GM18870 (cell line): ENCODE measurements at regions not wholly inside any gene's neighbourhood (a gene's known extent, or its start where the extent isn't known, plus 50 kb on each side); places are given as distances from the start of the nearest gene placed in this dataset.

Experiments used
- ATAC-seq: cut with Tn5 transposase; IDR thresholded peaks from one replicate; pipeline ENCODE4 v1.9.1; 2021; ENCODE audit warnings: moderate library complexity; ENCODE audit not compliant: unreplicated experiment

DNA sequence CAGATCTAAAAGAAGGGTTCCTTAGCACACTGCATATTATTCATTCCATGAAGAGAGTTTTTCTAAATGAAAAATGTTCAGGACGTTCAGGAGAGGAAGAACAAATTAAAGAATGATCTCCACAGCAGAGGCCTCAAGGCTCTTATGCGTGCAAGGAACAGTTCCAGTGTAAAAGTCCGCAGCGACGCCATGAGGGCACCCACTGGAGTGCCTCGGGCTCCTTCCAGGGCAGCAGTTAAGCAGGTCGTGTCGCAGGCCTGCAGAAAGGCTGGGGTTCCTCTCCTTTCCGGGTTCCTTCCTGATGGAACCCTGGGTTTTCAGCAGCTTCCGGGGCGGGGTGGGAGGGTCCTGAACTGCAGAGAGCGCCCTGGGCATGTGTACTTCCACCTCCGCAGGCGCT lies 87.1 kb upstream of the SELENOP start:
- ATAC-seq = no peak

DNA sequence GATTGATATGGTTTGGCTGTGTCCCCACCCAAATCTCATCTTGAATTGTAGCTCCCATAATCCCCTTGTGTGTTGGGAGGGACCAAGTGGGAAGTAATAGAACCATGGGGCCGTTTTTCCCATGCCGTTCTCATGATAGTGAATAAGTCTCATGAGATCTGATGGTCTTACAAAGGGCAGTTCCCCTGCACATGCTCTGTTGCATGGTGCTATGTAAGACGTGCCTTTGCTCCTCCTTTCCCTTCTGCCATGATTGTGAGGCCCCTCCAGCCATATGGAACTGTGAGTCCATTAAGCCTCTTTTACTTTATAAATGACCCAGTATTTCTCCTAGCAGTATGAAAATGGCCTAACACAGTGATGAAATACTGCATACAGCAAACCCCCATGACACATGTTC lies 84.8 kb upstream of the SELENOP start:
- no peak for ATAC-seq

DNA sequence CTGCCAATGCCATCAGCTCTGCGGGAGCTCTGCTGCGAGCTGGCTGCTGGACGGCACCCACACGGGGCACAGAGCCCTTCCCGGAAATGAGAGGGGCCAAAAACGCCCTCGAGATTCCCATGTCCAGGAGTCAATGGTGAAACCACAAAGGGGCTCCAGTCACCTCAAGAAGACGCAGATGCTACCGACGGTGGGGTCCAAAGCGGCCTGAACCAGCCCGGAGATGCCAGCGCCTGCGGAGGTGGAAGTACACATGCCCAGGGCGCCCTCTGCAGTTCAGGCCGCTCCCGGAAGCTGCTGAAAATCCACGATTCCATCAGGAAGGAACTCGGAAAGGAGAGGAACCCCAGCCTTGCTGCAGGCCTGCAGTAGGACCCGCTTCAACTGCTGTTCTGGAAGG lies 82.4 kb upstream of the SELENOP start:
- no peak for ATAC-seq

DNA sequence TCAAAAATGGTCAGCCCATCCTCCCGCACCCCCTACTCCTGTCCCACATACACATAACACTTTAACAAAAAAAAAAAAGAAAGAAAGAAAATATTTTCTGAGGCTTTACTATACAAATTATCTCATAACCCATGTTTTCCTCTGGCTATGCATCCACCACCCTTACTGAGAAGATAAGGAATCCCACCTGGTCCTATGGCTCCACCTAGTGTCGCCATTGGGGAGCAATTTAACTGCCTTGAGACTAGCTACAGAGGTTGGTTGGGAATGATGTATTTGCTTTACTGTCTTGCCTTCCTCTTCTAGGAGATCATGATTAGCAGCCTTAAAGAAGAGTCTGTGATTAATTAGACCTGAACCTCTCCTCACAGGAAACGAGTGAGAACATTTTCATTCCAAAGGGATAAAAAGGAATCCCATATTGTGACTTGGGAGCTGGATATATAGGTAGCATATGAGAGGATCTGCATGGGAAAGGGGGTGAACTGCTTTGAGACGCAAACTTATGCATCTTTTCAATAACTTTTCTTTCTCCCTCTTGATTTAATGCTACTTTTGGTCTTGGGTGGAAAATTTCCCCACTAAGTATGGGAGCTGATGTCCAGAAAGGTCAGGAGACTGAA lies 77.7 kb upstream of the SELENOP start:
- peak; percentile 91 for ATAC-seq

- ATAC-seq = no peak
Observed at GRCh38 chr5:42888771-42889170, 77.1 kb upstream of the SELENOP start.

DNA sequence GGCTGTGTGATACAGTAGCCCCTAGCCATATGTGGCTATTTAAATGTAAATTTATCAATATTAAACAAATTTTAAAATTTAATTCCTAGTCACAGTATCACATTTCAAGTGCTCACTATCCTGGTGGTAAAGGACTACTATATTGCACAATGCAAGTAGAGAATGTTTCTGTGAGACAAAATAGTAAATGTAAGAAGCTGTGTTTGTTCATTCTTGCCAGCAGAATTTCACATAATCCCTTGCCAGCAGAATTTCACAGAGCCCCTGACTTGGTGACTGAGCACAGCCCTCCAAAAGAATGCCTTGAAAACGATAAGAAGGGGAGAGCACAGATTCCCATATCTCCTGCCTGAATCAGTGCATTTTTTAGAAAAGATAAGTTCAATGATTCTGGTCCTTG lies 75.9 kb upstream of the SELENOP start:
- ATAC-seq = no peak

- ATAC-seq = no peak
Observed at GRCh38 chr5:42887097-42887496, 75.4 kb upstream of the SELENOP start.

DNA sequence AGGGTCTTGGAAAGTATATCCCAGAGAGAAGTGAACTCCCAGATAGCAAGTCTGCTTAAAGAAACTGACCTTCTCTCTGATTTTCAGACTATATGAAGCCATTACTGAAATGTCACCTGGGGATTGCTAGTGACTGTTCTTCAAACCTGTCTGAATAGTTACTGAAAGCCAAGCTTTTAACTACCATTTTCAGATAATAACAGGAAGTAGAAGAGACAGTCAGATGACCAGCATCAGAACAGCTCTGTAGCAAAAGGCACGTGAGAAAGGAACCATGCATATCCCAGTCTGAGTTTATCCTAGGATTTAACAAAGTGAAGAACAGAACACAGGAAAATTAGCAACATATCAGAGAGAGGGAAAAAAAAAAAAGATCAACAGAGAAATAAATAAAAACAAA lies 74.9 kb upstream of the SELENOP start:
- ATAC-seq = no peak

- ATAC-seq = no peak
Observed at GRCh38 chr5:42884326-42884725, 72.6 kb upstream of the SELENOP start.

DNA sequence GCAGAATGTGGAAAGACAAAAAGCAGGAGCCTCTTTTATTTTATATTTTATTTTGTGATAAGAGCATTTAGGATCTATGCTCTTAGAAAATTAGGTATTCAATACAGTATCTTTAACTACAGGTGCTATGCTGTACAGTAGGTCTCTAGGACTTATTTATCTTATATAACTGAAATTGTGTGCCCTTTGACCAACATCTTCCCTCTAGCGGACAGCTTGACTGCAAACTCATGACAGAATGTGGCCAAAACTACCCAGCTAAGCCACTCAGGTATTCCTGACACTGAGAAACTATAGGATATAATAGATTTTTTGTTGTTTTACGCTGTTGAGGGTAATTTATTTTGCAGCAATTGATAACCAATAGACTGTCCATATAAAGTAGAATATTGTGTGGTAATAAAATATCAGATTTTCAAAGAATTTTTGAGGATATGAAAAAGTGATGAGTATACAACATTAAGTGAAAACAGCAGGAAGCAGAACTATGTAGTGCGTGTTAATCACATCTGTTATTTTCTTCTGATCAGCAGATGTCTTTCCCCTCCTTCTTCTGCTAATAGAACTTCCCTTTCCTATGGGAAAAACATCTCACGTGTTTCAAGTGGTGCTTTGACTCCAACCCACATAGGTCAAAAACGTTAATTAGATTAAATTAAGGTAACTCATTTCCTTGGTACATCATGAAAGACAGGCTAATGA lies 69.9 kb upstream of the SELENOP start:
- no peak for ATAC-seq

- no peak for ATAC-seq
Observed at GRCh38 chr5:42880496-42881150, 68.9 kb upstream of the SELENOP start.

GRCh38 chr5:42879291-42879690 lies 67.6 kb upstream of the SELENOP start:
- no peak for ATAC-seq

DNA sequence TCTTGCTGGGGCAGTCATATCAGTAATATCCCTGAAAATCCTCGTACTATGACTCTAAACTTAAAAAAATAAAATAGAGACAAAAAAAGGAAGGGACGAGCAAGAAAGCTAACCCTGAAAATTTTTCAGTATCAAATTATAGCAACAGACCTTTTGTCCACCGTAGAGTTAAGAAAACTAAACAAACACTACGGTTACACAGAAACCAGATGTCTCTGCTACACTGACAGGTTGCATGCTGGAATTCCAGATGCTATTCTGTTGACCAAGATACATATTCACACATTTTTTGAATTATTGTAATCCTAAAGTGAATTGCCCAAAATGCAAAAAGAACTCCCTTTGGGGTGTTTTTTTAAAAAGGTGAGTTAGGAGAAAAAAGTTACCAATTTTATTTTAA lies 66.9 kb upstream of the SELENOP start:
- ATAC-seq = no peak

- ATAC-seq = no peak
Observed at GRCh38 chr5:42878041-42878440, 66.3 kb upstream of the SELENOP start.

GRCh38 chr5:42877431-42877830 lies 65.7 kb upstream of the SELENOP start:
- ATAC-seq = no peak

DNA sequence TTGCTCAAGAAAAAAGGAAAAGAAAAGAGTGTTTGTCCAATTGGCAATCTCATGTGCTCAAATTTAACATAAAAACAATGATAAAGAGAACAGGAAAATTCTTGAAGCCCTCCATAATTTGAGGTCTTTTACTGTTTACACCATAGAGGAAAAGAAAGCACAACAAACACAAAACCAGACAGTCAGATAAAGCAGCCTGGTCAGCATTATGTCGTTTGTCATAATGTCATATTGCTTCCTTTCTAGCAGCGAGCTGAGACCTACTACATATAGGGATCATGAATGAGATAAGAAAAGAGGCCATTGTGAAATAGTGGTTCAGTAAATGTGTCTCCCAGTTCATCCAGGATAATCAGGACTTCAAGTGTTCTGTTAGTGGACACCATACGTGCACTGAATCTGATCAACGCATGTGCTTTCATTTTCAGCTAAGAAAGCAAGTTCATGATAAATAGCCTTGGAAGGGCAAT lies 64.7 kb upstream of the SELENOP start:
- ATAC-seq = no peak

- no peak for ATAC-seq
Observed at GRCh38 chr5:42875785-42876374, 64.2 kb upstream of the SELENOP start.

GRCh38 chr5:42875211-42875610 lies 63.5 kb upstream of the SELENOP start:
- no peak for ATAC-seq

DNA sequence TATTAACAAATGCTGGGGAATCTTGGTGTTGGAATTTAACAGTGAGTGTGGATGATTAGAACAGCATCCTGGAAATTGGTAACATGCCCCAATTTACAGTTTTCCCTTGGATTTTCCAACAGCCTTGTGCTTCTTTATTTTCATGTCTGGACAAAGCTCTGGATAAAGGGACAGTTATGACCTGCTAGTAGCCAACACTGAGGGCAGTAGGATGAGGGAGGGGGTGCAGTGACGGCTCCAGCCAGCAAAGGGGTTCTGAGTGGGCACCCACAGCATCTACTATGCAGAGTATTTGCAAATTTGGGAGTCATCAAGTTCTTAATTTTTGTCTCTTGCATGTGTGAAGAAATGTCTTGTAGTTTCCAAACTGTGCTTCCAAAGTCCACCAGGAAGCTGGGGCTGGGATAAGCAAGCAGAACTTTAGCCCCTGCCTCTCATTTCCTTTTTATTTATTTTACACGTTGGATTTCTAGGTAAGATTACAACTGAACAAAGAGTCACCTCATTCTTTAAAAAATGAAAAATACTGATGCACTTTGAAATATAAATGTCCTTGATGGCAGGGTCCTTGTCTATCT lies 63.0 kb upstream of the SELENOP start:
- ATAC-seq = no peak

GRCh38 chr5:42872865-42873264 lies 61.2 kb upstream of the SELENOP start:
- ATAC-seq = no peak

DNA sequence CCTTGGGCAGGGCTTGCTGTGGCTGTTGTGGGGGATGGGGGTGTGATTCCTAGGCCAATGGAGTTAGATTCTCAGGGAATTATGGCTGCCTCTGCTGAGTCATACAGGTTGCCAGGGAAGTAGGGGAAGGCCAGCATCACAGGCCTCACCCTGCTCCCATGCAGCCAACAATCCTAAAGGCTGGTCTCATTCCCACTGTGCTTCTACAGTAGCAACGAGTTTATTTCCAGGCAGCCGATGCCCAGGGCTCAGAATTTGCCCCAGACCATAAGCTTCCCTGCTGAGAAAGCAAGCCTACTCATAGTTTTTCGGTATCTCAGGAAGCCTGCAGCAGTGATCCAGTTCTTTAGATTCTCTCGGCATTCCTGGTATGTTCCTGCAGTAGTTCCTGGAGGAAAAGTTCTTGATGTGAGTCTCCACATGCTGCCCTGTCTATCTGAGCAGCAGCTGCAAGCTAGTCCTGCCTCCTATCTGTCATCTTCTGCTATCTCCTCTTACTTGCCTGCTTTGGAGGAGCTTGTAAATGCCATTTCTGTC lies 59.3 kb upstream of the SELENOP start:
- no peak for ATAC-seq
